Neural cell (in vitro differentiated cells): ENCODE measurements at regions not wholly inside any gene's neighbourhood (a gene's known extent, or its start where the extent isn't known, plus 50 kb on each side); places are given as distances from the start of the nearest gene placed in this dataset.
A peak's percentile ranks its signal among the peaks of the same experiment; 100 is the strongest.

Source experiments
- CTCF ChIP-seq: fragments of 450-650 bp; IDR thresholded peaks from 2 replicates; pipeline ENCODE4 v1.5.1; 2014; ENCODE audit warnings: antibody characterized with exemption, mild to moderate bottlenecking, moderate library complexity; ENCODE audit not compliant: poor library complexity, severe bottlenecking
- EZH2 ChIP-seq: fragments of 200-600, 300-800 bp; shearing (Covaris generic), sonication (generic); IDR thresholded peaks from 2 replicates; pipeline ENCODE4 v1.6.1; 2014; ENCODE audit warnings: antibody characterized with exemption, low read length, borderline replicate concordance, mild to moderate bottlenecking; ENCODE audit not compliant: insufficient read depth, poor library complexity, severe bottlenecking
- POLR2AphosphoS5 ChIP-seq: IDR thresholded peaks from 2 replicates; pipeline ENCODE4 v1.6.1; 2012
- REST ChIP-seq: IDR thresholded peaks from 2 replicates; pipeline ENCODE4 v1.6.1; 2012; ENCODE audit warnings: borderline replicate concordance
- SMC3 ChIP-seq: fragments of 450-650 bp; conservative IDR thresholded peaks from 2 replicates; pipeline ENCODE4 v1.6.1; 2014; ENCODE audit warnings: antibody characterized with exemption, mild to moderate bottlenecking, moderate library complexity; ENCODE audit not compliant: poor library complexity

GRCh38 chr1:175887981-175888428 is 144.6 kb upstream of the TNR start:
- TF ChIP-seq EZH2 (no peak), CTCF (peak; percentile 67), REST (no peak), POLR2AphosphoS5 (no peak), SMC3 (peak; percentile 57)
